SJCRH30 (cell line): ENCODE measurements at regions not wholly inside any gene's neighbourhood (a gene's known extent, or its start where the extent isn't known, plus 50 kb on each side); places are given as distances from the start of the nearest gene placed in this dataset.
A peak's percentile ranks its signal among the peaks of the same experiment; 100 is the strongest.

ENCODE experiments used
- DNase-seq, 2 experiments: peaks; one replicate each; pipeline ENCODE4 v3.0.0-alpha.2; 2015 to 2020
- H3K27ac ChIP-seq: fragments of 250-450 bp; sonication (Bioruptor Pico); 2 replicates; pipeline ENCODE4 v1.5.1; 2020; ENCODE audit warnings: mild to moderate bottlenecking, moderate library complexity
- H3K27me3 ChIP-seq: fragments of 250-450 bp; sonication (Bioruptor Pico); 2 replicates; pipeline ENCODE4 v1.5.1; 2020; ENCODE audit warnings: mild to moderate bottlenecking, moderate library complexity
- H3K36me3 ChIP-seq: fragments of 250-450 bp; sonication (Bioruptor Pico); 2 replicates; pipeline ENCODE4 v1.5.1; 2020; ENCODE audit warnings: mild to moderate bottlenecking, moderate library complexity
- H3K4me1 ChIP-seq: fragments of 250-450 bp; sonication (Bioruptor Pico); 2 replicates; pipeline ENCODE4 v1.5.1; 2020; ENCODE audit warnings: mild to moderate bottlenecking, moderate library complexity
- H3K4me3 ChIP-seq: fragments of 250-450 bp; sonication (Bioruptor Pico); 2 replicates; pipeline ENCODE4 v1.5.1; 2020; ENCODE audit warnings: mild to moderate bottlenecking, moderate library complexity
- H3K9me3 ChIP-seq: fragments of 250-450 bp; sonication (Bioruptor Pico); replicated peaks from 2 replicates; pipeline ENCODE4 v1.5.1; 2020; ENCODE audit warnings: mild to moderate bottlenecking, moderate library complexity

DNA sequence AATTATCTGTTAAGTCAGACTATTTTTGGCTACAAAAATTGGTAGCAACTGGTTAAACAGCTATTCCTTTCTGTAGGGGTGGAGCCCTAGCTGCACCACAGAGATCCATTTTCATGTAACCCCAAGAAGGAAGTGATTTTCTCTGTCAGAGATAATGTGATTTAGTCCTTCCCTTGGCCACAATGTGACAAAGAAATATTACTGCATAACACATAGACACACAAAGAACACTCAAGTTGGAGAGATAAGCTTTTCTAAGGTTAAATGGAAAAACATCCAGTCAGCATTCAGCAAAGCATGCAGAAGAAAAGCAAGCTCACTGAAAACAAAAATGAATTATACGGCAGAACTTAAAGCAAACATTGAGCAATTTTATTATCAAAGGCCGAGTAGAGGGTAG is 227.8 kb upstream of the CDH9 start:
- H3K4me1 ChIP-seq: no peaks in the 10 kb centered on the region
- no peaks in the 10 kb centered on the region for H3K9me3 ChIP-seq
- H3K4me3 ChIP-seq: no peak overlapping the region
- DNase-seq: no peak
- no peak overlapping the region for H3K27ac ChIP-seq
- H3K27me3 ChIP-seq: no peaks in the 10 kb centered on the region
- H3K36me3 ChIP-seq: no peaks in the 10 kb centered on the region

DNA sequence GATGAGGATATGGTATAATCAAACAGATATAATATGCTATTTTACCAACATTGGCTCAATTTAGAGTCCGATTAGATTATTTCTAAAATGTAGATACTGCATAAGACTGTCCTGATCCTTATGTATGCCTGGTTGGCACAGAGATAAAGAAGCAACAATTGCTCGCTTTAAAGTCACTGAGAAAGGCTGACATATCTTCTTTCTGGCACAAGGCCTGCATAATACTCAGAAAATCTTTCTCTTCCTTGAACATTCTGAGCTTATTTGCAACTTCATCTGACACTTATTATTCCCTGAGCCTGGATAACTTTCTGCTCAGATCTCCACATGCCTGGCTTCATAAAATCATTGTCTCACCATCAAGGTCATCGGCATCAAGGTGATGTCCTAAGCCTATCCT is 219.3 kb upstream of the CDH9 start:
- Histone ChIP-seq H3K36me3 (no peaks in the 10 kb centered on the region), H3K4me1 (no peaks in the 10 kb centered on the region), H3K4me3 (no peak overlapping the region), H3K27ac (no peak overlapping the region), H3K9me3 (no peaks in the 10 kb centered on the region), H3K27me3 (no peaks in the 10 kb centered on the region)
- DNase-seq: no peak

DNA sequence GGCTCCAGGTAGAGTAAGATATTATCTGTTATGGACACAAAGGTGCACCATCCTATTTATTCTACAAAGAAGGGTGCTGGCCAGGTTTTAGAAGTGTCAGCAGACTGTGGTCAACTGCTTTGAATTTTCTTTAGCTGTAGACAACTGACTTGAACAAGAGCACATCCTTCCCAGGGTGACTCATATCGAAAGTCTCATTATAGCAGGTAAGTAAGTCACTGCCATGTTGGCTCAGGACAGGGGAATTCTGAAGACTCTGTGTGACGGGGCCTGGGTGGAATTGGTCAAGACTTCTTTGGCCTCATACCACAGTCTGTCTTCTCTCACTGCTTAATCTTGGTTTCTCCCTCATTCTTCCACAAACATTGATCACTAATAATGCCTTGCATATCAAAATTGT is 214.5 kb upstream of the CDH9 start:
- H3K4me3 ChIP-seq: no peak overlapping the region
- H3K9me3 ChIP-seq: no peaks in the 10 kb centered on the region
- H3K27me3 ChIP-seq: no peaks in the 10 kb centered on the region
- H3K36me3 ChIP-seq: no peaks in the 10 kb centered on the region
- no peak overlapping the region for H3K27ac ChIP-seq
- no peaks in the 10 kb centered on the region for H3K4me1 ChIP-seq
- no peak for DNase-seq

DNA sequence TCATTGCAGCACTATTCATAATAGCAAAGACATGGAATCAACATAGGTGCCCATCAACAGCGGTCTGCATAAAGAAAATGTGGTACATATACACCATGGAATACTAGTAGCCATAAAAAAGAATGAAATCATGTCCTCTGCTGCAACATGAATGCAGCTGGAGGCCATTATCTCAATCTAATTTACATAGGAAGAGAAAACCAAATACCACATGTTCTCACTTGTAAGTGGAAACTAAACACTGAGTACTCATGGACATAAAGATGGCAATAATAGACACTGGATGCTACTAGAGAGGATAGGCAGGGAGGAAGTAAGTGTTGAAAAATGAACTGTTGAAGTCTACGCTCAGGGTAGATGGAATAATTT is 203.9 kb upstream of the CDH9 start:
- H3K9me3 ChIP-seq: no peaks in the 10 kb centered on the region
- peak overlapping the region; percentile 54 for H3K27ac ChIP-seq
- no peaks in the 10 kb centered on the region for H3K27me3 ChIP-seq
- H3K4me1 ChIP-seq: peaks cover 14% of the 10 kb centered on the region
- H3K36me3 ChIP-seq: no peaks in the 10 kb centered on the region
- H3K4me3 ChIP-seq: no peak overlapping the region
- DNase-seq: no peak

DNA sequence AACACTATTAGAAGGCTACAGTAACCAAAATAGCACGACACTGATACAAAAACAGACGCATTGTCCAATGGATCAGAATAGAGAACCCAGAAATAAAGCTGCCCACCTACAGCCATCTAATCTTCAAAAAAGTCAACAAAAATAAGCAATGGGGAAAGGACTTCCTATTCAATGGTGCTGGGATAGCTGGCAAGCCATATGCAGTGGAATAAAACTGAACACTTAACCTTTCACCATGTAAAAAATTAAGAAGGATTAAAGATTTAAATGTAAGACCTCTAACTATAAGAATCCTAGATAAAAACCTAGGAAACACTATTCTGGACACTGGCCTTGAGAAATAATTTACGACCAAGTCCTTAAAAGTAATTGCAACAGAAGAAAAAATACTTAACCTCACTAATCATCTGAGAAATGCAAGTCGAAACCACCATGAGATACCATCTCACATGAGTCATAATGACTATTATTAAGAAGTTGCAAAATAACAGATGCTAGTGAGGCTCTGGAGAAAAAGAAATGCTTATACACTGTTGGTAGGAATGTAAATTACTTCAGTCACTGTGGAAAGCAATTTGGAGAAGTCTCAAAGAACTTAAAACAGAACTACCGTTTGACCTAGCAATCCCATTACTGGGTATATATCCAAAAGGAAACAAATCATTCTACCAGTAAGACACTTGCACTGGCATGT is 203.3 kb upstream of the CDH9 start:
- no peaks in the 10 kb centered on the region for H3K27me3 ChIP-seq
- no peaks in the 10 kb centered on the region for H3K36me3 ChIP-seq
- no peaks in the 10 kb centered on the region for H3K9me3 ChIP-seq
- no peak overlapping the region for H3K4me3 ChIP-seq
- peak in 1 of 2 experiments; percentile 52 for DNase-seq
- H3K27ac ChIP-seq: peak overlapping the region; percentile 54
- H3K4me1 ChIP-seq: peaks cover 14% of the 10 kb centered on the region

DNA sequence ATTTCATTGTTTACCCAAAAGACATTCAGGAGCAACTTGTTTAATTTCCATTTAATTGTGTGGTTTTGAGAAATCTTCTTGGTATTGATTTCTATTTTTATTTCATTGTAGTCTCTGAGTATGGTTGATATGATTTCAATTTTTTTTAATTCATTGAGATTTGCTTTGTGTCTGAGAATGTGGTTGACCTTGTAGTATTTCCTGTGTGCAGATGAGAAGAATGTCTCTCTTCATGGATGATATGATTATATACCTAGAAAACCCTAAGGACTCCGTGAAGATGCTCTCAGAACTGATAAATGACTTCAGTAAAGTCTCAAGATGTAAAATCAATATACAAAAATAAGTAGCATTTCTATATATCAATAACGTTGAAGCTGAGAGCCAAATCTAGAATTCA is 202.4 kb upstream of the CDH9 start:
- H3K27ac ChIP-seq: peak overlapping the region; percentile 54; the same call in 1 of the 2 replicates
- peaks cover 14% of the 10 kb centered on the region for H3K4me1 ChIP-seq
- H3K27me3 ChIP-seq: no peaks in the 10 kb centered on the region
- no peak for DNase-seq
- no peaks in the 10 kb centered on the region for H3K36me3 ChIP-seq
- no peak overlapping the region for H3K4me3 ChIP-seq
- no peaks in the 10 kb centered on the region for H3K9me3 ChIP-seq

DNA sequence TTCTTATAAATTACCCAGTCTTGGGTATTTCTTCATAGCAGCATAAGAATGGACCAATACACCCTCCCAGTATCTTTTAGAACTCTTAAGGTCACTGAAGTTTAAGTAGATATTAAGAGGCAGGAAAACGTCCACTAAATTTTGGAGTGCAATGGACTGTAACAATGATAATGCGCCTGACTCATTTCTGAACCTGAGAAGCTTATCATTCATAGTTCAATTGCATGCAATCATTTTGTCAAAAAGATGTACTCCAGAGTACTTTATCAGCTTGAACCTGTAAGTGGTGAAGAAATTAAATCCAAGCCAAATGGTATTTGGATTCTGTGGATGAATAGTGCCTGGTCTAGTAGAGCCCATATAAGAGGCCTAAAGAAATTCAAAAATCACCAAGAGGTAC is 196.5 kb upstream of the CDH9 start:
- H3K27ac ChIP-seq: no peak overlapping the region
- H3K4me1 ChIP-seq: no peaks in the 10 kb centered on the region
- no peak for DNase-seq
- H3K27me3 ChIP-seq: no peaks in the 10 kb centered on the region
- no peak overlapping the region for H3K4me3 ChIP-seq
- H3K9me3 ChIP-seq: no peaks in the 10 kb centered on the region
- H3K36me3 ChIP-seq: no peaks in the 10 kb centered on the region

DNA sequence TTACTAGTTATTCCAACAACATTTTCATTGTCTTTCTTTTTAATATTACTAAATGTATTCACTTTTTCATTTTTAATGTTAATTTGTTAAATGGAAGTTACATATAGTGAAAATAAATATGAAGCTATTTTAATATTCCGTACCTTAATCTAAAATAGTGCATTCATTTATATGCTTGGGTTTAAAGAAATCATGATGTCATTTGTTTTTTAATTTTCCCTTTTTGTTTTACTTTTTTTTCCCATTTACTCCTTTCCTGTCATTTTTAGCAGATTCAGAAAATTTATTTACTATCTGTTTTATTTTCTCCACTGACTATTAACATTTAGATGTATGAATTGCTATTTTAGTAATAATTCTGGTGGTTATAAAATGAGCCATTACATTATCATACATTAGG is 183.0 kb upstream of the CDH9 start:
- Histone ChIP-seq H3K4me1 (no peaks in the 10 kb centered on the region), H3K4me3 (no peak overlapping the region), H3K27ac (no peak overlapping the region), H3K9me3 (no peaks in the 10 kb centered on the region), H3K27me3 (no peaks in the 10 kb centered on the region), H3K36me3 (no peaks in the 10 kb centered on the region)
- no peak for DNase-seq

DNA sequence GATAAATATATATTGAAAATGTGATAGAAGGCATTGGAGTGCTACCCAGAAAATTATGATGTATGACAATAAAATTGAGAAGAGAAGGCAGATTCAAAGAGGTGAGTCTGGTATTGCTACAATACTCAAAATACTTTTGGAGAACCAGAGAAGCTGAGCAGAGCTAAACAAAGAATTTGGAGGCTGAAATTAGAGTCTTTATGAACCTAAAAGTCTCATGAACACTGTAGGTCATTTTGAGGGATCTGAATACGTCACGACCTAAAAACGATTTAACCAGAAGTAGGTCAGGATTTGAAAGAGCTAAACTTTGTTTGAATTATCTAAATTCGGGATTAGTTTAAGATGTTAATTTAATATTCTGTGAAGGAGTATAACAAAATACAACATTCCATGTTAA is 182.4 kb upstream of the CDH9 start:
- Histone ChIP-seq H3K36me3 (no peaks in the 10 kb centered on the region), H3K4me1 (no peaks in the 10 kb centered on the region)
- no peak for DNase-seq

DNA sequence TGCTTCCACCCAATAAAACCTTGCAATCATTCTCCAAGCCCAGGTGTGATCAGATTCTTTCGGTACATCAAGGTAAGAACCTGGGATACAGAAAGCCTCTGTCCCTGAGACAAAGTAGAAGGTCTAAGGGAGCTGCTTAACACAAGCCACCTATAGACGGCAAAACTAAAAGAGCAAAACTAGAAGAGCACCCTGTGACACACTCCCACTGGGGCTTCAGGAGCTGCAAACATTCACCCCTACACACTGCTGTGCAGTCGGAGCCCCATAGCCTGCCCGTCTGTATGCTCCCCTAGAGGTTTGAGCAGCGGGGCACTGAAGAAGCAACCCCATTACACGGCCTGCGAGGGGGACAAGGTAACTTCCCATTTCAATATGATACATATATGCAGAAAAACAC is 179.6 kb upstream of the CDH9 start:
- Histone ChIP-seq H3K36me3 (no peaks in the 10 kb centered on the region), H3K4me1 (no peaks in the 10 kb centered on the region), H3K9me3 (no peaks in the 10 kb centered on the region), H3K4me3 (no peak overlapping the region), H3K27ac (no peak overlapping the region), H3K27me3 (no peaks in the 10 kb centered on the region)
- no peak for DNase-seq

More for the DNA sequence above, 182.4 kb upstream of the CDH9 start:
- H3K4me3 ChIP-seq: no peak overlapping the region
- H3K27ac ChIP-seq: no peak overlapping the region
- no peaks in the 10 kb centered on the region for H3K9me3 ChIP-seq
- no peaks in the 10 kb centered on the region for H3K27me3 ChIP-seq

DNA sequence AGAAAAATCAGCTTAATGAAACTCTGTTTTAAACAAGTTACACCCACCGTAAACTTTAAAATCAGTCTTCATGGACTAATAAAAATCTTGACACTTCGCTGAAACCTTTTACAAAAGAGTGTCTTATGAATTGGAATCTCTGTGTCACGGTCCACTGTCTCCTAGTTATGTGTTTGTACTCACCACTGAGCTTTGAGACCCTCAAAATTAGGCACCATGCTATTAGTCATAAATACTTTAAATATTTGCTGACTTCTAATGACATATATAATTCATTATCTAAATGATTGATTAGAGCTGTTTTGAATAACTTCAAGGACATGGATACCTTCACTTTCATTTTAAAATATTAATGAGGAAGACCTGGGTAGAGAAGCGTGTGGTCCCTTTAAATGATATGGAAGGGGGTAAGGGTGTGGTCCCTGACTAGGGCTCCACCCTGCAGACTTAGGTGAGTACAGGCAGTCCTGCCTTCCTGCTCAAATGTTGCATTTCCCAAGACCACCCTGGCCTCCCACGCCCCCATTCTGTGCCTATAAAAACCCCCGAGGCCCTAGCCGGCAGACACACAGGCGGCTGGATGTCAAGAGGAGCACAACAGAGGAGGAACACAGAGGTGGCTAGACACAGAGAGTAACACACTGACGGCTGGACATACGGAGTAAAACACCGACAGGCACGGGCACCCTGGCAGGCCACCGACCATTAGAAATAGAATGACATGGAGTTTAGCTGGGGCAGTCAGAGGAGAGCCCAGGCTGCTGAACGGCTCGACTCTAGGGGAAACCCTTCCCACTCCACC is 179.0 kb upstream of the CDH9 start:
- Histone ChIP-seq H3K4me1 (no peaks in the 10 kb centered on the region), H3K27me3 (no peaks in the 10 kb centered on the region), H3K4me3 (no peak overlapping the region), H3K36me3 (no peaks in the 10 kb centered on the region), H3K27ac (no peak overlapping the region), H3K9me3 (no peaks in the 10 kb centered on the region)
- DNase-seq: no peak

DNA sequence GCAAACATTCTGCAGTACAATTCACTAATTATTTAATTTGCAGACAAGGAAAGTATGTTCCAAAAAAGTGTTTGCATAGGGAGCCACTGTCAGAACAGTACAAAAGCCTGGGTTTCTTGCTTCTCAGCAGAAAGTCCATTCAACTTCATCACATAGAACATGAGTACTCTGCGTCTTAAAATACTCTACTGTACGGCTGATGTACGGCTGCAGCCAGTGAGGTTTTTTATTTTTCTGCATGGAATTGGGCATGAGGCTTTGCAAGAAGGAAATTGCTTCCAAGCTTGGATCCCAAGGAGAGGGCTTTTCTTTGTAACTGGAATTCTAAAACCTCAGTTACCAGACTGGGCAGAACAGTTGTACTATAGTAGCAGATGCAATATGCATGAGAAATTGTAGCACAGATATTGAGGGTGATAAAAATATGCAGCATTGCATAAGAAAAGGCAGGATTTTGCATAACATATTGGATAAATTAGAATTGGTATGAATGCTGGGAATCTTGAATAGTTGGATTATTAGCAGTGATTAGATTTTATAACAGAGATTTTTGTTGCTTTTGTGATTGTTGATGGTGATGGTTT is 178.1 kb upstream of the CDH9 start:
- no peak for DNase-seq
- Histone ChIP-seq H3K4me1 (no peaks in the 10 kb centered on the region), H3K27ac (no peak overlapping the region), H3K4me3 (no peak overlapping the region), H3K9me3 (no peaks in the 10 kb centered on the region), H3K36me3 (no peaks in the 10 kb centered on the region), H3K27me3 (no peaks in the 10 kb centered on the region)

DNA sequence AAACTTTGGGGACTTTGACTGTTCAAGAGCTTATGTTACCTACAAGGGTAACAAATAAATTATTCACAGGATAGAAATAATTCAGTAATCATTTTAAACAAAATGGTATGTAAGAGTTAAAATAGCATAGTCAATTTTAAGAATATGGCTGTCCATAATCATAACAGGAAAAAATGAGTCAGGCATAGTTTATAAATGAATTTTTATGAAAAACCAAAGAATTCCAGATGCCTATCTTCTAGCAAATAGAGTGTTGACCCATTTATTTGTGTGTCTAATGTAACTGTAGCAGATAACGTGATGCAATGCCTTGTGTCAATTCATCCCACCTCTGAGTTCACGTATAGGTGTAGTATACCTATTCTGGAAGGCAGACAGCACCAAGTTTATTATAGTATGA is 169.7 kb upstream of the CDH9 start:
- Histone ChIP-seq H3K9me3 (no peaks in the 10 kb centered on the region), H3K27ac (no peak overlapping the region), H3K27me3 (no peaks in the 10 kb centered on the region), H3K36me3 (no peaks in the 10 kb centered on the region), H3K4me1 (no peaks in the 10 kb centered on the region), H3K4me3 (no peak overlapping the region)
- no peak for DNase-seq

DNA sequence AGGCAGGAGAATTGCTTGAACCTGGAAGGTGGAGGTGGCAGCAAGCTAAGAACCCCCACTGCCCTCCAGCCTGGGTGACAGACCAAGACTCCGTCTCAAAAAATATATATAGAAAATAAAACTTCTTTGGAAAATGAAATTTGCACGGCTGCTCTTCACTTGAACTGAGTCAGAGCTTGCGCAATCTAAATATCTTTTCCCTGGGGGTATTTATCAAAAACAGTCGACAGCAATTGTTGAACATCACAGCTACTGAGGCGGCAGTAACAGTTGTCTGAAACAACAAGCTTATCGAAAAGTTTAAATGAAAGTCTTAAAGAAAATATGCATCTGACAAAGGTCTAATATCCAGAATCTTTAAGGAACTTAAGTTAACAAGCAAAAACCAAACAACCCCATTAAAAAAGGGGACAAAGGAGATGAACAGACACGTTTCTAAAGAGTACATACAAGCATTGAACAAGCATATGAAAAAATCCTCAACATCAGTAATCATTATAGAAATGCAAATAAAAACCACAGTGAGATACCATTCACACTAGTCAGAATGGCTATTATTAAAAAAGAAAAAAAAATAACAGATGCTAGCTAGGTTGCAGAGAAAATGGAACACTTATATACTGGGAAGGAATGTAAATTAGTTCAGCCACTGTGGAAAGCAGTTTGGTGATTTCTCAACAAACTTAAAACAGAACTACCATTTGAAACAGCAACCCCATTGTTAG is 153.6 kb upstream of the CDH9 start:
- no peaks in the 10 kb centered on the region for H3K36me3 ChIP-seq
- DNase-seq: no peak
- no peak overlapping the region for H3K27ac ChIP-seq
- no peaks in the 10 kb centered on the region for H3K9me3 ChIP-seq
- no peaks in the 10 kb centered on the region for H3K4me1 ChIP-seq
- no peak overlapping the region for H3K4me3 ChIP-seq
- no peaks in the 10 kb centered on the region for H3K27me3 ChIP-seq

DNA sequence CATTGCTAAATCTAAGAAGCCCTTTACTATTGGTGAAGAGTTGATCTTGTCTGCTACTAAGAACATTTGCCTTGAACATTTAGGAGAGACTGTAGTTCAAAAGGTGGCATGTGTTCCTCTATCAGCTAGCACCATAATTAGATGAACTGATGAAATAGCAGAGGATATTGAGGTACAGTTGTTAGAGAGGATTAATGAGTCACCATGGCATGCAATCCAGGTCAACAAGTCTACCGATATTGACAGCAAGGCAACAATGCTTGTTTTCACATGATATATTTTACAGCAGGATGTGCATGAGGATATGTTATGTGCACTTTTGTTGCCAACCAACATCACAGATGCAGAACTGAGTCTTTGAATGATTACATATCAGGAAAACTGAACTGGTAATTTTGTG is 134.3 kb upstream of the CDH9 start:
- Histone ChIP-seq H3K9me3 (no peaks in the 10 kb centered on the region), H3K27ac (no peak overlapping the region), H3K4me1 (peaks cover 7% of the 10 kb centered on the region), H3K27me3 (no peaks in the 10 kb centered on the region), H3K4me3 (no peak overlapping the region), H3K36me3 (no peaks in the 10 kb centered on the region)
- DNase-seq: no peak
